Fibroblast of upper back skin (primary cell): ENCODE measurements at regions not wholly inside any gene's neighbourhood (a gene's known extent, or its start where the extent isn't known, plus 50 kb on each side); places are given as distances from the start of the nearest gene placed in this dataset.
"Not testable (repeated sequence)": the region's sequence is repeated elsewhere in the genome, so short reads cannot be mapped to it uniquely, and the experiment has no call there.

Experiments used
- DNase-seq: peaks from one replicate; pipeline ENCODE4 v3.0.0-alpha.2; 2013

- no peak for DNase-seq
These were observed 281.0 kb downstream of the CETN3 start for GRCh38 chr5:90128551-90128950.

GRCh38 chr5:90119531-90119971 is 290.0 kb downstream of the CETN3 start:
- peak; percentile 68 for DNase-seq

DNA sequence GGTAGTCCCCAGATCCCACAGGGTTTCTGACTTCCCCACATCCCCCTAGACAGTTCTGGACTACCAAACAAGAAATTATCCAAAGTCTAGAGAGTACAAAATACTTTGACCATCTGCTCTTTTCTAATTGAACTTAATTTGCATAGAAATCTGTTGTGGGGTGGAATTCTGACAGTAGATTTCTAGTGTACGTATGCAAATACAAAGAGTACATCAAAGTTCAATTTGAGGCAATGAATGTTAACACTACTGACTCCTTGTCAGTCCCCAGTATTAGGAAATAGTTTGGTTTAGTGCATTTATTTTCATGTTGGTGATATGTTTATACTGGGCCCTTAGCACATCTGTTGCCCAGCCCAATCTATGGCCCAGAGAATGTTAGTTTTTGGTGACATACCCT is 292.6 kb downstream of the CETN3 start:
- DNase-seq: no peak

DNA sequence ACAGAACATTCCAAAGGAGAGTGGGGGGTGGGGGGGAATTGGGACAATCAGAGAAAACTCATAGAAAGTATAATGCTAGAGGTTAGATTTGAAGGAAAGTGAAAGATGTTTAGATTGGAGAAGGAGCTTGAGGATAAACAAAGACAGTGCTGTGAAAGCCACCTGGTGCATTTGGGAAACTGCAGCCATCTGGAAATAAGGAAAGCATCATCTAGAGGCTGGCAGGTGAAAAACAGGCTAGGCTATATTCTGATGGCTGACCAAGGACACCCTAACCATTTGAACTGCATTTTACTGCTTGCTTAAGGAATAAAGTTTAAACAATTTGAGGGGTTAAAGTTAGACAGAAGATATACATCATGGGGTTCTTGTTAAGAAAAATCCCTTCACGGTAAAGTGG is 296.4 kb downstream of the CETN3 start:
- DNase-seq: no peak

- no peak for DNase-seq
These were observed 297.4 kb downstream of the CETN3 start for GRCh38 chr5:90112033-90112692.

- peak; percentile 58 for DNase-seq
These were observed 298.1 kb downstream of the CETN3 start for GRCh38 chr5:90111364-90112032.

DNA sequence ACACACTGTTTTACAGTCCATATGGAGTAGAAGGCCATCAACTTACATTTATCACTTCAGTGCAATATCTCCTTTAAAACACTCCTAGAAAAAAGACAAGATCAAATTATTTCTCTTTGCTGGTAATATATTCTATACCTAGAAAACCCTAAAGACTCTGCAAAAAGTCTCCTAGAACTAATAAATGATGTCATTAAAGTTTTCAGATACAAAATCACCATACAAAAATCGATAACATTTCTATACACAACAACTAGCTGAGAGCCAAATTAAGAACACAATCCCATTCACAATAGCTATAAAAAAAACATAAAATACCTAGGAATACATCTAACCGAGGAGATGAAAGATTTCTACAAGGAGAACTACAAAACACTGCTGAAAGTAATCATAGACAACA is 300.3 kb downstream of the CETN3 start:
- DNase-seq: no peak

- no peak for DNase-seq
These were observed 310.5 kb downstream of the CETN3 start for GRCh38 chr5:90099099-90099498.

DNA sequence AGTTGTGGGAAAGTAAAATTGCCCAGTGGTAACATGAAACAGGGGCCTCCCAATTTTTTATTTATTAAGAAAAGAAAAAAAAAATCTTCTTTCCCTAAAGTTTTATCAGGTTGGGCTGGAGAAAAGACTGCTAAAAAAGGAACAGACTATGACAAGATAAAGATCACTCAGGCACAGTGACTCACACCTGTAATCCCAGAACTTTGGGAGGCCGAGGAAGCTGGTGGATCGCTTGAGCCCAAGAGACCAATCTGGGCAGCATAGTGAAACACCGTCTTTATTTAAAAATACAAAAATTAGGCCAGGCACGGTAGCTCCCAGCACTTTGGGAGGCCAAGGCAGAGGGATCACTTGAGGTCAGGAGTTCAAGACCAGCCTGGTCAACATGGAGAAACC is 312.5 kb downstream of the CETN3 start:
- no peak for DNase-seq

GRCh38 chr5:90096415-90097081 is 313.0 kb downstream of the CETN3 start:
- DNase-seq: peak; percentile 87

GRCh38 chr5:90095292-90096060 is 314.1 kb downstream of the CETN3 start:
- DNase-seq: peak; percentile 22

GRCh38 chr5:90093751-90094485 is 315.6 kb downstream of the CETN3 start:
- DNase-seq: peak; percentile 12

GRCh38 chr5:90092734-90093133 is 316.8 kb downstream of the CETN3 start:
- DNase-seq: no peak

DNA sequence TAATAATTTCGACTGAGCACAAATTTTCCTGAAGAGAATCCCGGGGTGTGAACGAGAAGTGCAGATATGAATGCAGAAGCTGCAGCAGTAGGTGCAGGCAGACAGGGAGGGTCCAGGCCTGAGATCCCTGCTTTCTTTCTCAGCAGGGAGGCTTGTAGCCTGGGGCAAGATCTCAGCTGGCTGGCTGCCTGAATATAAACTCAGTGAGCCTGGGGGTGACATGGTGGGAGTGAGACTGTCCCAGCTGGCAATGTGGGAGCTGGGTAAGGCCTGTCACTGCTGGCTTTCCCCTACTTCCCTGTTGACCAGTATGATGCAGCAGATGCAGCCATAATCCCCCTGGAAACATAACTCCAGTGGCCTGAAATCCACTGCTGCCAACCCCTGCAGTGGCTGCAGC is 325.2 kb downstream of the CETN3 start:
- no peak for DNase-seq

GRCh38 chr5:90073026-90073570 is 336.5 kb downstream of the CETN3 start:
- not testable (repeated sequence) for DNase-seq

DNA sequence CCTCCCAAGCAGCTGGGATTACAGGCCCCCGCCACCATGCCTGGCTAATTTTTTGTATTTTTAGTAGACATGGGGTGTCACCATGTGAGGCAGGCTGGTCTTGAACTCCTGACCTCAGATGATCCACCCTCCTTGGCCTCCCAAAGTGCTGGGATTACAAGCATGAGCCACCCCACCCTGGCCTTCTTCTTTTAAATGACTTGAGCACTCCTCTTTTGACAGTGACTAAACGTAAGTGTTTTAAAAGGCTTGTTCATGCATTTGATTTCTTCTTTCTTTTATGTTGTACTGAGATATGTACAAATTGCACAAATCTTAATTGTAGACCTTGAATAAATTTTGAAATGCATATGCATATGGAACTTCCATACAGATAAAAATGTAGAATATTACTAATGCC is 337.9 kb downstream of the CETN3 start:
- DNase-seq: no peak

GRCh38 chr5:90071066-90071465 is 338.5 kb downstream of the CETN3 start:
- DNase-seq: peak; percentile 54

GRCh38 chr5:90066920-90067319 is 342.6 kb downstream of the CETN3 start:
- no peak for DNase-seq

DNA sequence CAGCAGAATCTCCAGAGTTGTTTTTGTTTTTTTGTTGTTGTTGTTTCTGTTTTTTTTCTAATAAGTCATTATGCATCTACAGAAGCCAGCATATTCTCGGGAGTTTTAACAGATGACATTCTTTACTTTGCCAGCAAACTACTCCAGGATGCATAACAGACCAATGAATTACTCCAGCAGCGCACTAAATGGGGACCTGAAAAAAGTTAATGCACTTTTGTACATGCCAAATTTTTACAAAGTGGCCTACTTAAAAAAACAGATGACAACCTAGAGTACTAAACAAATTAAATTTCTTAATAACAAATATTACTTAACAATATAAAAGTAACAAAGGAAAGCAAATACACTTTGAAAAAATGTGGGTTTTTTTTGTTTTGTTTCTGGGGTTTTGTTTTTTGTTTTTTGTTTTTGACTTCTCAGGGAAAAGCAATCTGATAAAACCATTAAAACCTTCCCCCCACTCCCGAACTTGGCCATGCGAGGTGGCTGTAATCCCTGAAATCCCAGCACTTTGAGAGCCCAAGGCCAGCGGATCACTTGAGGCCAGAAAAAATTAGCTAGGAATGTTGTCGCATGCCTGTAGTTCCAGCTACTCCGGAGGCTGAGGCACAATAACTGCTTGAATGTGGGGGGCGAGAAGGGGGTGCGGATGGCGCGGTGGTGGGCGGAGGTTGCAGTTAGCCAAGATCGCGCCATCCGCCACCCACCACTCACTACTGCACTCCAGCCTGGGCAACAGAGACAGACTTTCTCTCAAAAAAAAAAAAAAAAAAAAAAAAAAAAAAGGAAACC is 352.4 kb downstream of the CETN3 start:
- peak; percentile 55 for DNase-seq

GRCh38 chr5:90055831-90056328 is 353.7 kb downstream of the CETN3 start:
- peak; percentile 92 for DNase-seq

DNA sequence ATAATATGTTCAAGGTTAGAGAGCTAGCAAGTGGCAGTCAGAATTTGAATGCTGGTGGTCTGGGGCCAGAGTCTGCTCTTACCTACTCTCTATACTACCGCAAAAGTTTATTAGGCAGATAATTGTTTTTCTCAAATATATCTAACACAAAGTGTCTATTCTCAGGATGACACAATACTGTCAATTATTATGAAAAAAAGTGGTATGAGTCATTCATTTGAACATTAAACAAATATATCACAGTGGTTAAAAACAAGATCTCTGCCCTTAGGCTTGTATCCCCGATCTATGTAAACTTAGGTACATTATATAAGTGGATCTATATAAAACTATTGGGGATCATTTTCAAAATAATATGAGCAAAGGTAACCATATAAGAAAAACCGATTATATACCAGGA is 354.9 kb downstream of the CETN3 start:
- no peak for DNase-seq
